ENCODE measurements at regions not wholly inside any gene's neighbourhood (a gene's known extent, or its start where the extent isn't known, plus 50 kb on each side); places are given as distances from the start of the nearest gene placed in this dataset.

DNA sequence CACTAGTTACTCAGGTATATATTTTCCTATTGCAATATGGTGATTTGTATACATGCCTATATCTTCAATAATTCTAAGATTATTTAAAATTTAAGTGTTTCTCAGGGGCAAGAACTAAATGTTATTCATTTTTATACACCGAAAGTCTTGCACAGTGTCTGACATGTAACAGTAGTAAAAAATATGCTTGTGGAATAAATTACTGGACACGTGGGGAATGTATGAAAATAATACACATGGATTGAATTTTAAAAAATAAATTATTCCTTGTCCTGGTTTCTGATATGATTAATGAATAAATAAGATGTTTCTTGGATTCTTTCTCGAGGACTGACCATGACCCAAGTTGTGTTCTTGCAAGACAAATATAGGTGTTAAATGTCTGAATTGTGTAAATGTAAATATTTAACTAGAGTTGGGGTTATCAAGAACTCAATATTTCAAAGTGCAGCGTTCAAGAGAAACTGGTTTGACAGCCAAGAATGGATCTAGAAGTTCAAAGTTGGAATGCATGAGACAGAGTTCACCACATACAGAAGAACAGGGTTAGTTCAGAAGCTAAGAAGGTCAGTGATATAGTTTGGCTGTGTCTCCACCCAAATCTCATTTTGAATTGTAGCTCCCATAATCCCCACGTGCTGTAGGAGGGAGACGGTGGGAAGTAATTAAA lies 142.1 kb upstream of the SPAG17 start:
- TF ChIP-seq, protein P1, sequence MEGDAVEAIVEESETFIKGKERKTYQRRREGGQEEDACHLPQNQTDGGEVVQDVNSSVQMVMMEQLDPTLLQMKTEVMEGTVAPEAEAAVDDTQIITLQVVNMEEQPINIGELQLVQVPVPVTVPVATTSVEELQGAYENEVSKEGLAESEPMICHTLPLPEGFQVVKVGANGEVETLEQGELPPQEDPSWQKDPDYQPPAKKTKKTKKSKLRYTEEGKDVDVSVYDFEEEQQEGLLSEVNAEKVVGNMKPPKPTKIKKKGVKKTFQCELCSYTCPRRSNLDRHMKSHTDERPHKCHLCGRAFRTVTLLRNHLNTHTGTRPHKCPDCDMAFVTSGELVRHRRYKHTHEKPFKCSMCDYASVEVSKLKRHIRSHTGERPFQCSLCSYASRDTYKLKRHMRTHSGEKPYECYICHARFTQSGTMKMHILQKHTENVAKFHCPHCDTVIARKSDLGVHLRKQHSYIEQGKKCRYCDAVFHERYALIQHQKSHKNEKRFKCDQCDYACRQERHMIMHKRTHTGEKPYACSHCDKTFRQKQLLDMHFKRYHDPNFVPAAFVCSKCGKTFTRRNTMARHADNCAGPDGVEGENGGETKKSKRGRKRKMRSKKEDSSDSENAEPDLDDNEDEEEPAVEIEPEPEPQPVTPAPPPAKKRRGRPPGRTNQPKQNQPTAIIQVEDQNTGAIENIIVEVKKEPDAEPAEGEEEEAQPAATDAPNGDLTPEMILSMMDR (conservative IDR thresholded peaks at IDR 0.05; ENCODE audit: low read length): no peak
- no peak overlapping the region for H3K4me3 ChIP-seq (ENCODE audit: low read length)

DNA sequence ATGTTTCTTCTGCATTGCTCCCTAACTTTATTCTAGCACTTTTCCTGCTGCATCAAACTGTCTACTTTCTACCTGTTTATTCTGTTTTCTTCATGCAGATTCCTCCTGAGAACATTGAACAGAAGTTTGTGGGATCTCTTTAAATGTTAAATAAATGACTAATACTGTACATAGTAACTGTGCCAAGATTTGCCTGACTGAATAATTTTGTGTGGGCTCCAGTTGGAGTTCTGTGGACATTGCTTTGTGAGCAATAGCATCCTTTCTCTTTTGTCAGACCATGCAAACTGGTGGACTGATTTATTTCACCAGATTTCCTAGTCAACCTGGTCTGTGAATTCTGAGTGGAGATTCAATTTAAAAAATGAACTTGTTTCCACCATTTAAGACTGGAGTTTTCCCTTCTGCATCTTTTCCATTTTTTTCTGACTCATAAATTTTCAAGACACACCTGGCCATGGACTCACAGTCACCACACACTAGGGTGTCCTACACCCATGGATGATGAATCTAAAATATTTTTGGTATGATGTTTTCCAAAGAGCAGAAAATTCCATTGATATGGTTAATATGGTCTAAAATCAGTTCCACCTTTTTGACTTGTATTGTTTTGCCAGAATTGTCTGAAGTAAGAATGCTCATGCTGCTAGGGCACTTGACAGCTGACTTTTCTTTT lies 140.7 kb upstream of the SPAG17 start:
- peak; percentile 64 for DNase-seq (ENCODE audit: low read depth)
- TF ChIP-seq, protein P1 (conservative IDR thresholded peaks at IDR 0.05; ENCODE audit: low read length): no peak
- H3K4me3 ChIP-seq (ENCODE audit: low read length): no peak overlapping the region

More for the DNA sequence above, 142.1 kb upstream of the SPAG17 start:
- no peak for DNase-seq (ENCODE audit: low read depth)

DNA sequence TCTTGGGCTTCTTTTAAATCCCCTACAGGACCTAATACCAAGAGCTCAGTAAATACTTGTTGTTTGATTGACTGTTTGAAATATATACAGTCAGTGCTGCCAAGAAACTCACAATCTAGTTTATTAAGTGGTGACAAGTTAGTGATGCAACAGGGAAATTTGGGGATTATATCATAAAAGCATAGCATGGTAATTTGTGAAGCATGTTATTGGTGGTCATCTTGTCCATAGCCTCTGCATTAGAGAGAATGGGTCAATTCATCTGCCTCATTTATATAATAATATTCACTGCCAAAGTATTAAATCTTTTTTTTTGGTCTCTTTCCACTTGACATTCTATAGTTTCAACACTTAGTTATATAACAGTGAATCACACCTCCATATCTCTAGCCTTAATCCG lies 138.2 kb upstream of the SPAG17 start:
- no peak for DNase-seq (ENCODE audit: low read depth)
- TF ChIP-seq, protein P1 (conservative IDR thresholded peaks at IDR 0.05; ENCODE audit: low read length): no peak
- no peak overlapping the region for H3K4me3 ChIP-seq (ENCODE audit: low read length)

DNA sequence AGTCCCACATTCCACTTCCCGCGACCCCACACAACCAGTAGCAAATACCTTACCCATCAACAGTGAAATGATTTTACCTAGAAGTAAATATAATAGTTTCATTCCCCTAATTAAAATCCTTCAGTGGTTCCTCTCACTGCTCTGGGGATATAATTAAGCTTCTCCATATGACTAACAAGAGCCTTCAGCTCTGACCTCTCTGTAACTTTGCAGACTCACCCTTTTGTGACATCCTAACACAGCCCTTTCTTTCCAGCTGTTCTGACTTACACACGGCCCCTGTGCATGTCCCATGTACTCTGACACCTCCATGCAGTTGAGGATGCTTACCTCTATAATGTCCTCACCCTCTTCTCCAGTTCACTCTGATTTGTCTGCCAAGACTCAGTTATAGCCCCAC lies 137.3 kb upstream of the SPAG17 start:
- TF ChIP-seq, protein P1 (conservative IDR thresholded peaks at IDR 0.05; ENCODE audit: low read length): no peak
- no peak overlapping the region for H3K4me3 ChIP-seq (ENCODE audit: low read length)
- no peak for DNase-seq (ENCODE audit: low read depth)

DNA sequence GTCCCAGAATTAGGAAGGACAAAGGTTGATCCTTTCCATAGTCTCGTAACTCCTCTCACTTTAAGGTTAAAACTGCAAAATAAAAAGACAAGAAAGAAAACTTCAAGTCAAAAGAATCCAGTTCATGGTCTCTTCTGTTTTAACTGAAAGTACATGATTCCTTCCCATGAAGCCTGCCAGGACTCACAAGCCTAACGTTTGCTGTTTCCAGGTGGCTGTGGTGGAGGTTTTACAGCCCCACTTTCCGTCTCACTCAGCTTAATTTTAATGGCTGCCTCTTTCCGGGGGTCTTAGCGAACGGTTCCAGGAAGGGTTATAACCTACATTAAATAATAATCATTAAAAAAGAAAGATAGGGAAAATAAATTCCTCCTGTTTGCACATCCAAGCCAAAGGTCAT lies 136.8 kb upstream of the SPAG17 start:
- no peak overlapping the region for H3K4me3 ChIP-seq (ENCODE audit: low read length)
- DNase-seq (ENCODE audit: low read depth): no peak
- TF ChIP-seq, protein P1 (conservative IDR thresholded peaks at IDR 0.05; ENCODE audit: low read length): no peak

DNA sequence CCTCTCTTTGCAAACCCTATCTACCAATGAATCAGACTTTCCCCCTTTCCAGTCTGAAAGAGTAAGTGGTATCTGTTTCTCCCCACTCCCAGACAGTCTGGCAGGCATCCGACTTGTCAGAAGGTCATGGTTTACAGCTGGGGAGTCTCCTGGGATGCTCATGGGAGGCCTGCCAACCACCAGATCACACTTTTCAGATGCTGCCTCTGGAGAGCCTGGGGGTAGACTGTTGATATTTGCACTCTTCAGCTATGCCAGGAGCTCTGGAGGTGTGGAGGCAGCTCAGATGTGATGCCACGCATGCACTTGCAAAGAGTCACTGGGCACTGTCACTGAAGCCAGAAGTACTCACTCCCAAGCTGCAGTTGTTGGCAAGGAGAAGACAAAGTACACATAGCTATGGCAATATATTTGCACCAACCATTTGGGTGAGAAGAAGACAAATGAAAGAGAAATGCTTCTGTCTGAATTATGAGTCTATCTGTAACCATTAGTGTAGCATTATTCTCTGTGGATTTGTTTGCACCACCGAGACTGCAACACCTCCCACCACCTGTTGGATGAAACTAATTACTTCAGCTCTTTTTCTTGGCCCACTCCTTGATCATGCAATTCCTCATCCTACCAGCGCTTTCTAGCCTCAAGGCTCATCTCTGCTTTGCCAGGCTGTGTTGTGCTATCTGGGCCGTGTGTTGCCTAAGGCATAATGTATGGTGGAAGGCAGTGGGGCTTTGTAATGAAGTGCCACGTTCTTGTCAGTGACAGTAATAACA lies 133.0 kb upstream of the SPAG17 start:
- no peak overlapping the region for H3K4me3 ChIP-seq (ENCODE audit: low read length)
- TF ChIP-seq, protein P1 (conservative IDR thresholded peaks at IDR 0.05; ENCODE audit: low read length): no peak
- no peak for DNase-seq (ENCODE audit: low read depth)

Data from AG10803 (cell line).